CD4-positive, alpha-beta memory T cell (primary cell): ENCODE measurements at regions not wholly inside any gene's neighbourhood (a gene's known extent, or its start where the extent isn't known, plus 50 kb on each side); places are given as distances from the start of the nearest gene placed in this dataset.

ENCODE experiments used
- CTCF ChIA-PET: fragments of 350-600 bp; sonication (Branson Sonifier 250); formaldehyde crosslinking; loops from one replicate; lab custom pipeline; 2021; ENCODE audit warnings: inconsistent platforms; ENCODE audit not compliant: partially characterized antibody; lab: Charles Lee
- POLR2A ChIA-PET: fragments of 350-600 bp; sonication (Branson Sonifier 250); formaldehyde crosslinking; loops from one replicate; lab custom pipeline; 2021; ENCODE audit not compliant: partially characterized antibody; lab: Charles Lee
- DNase-seq, 5 donors: peaks; one replicate each; pipeline versions ENCODE4 v3.0.0 to v3.0.0-alpha.2; 2020 to 2022; ENCODE audit warnings: mixed read lengths in 1 of 5
- H3K27ac ChIP-seq: one replicate; pipeline ENCODE4 v1.7.0; 2013; ENCODE audit warnings: low read depth, low read length
- H3K27me3 ChIP-seq: 2 replicates; pipeline ENCODE4 v1.7.0; 2013; ENCODE audit warnings: mild to moderate bottlenecking, low read length, moderate library complexity; ENCODE audit not compliant: insufficient read depth
- H3K36me3 ChIP-seq: 2 replicates; pipeline ENCODE4 v1.7.0; 2013; ENCODE audit warnings: mild to moderate bottlenecking, low read length, moderate library complexity; ENCODE audit not compliant: insufficient read depth
- H3K4me1 ChIP-seq: 2 replicates; pipeline ENCODE4 v1.7.0; 2013; ENCODE audit warnings: mild to moderate bottlenecking, low read length, moderate library complexity; ENCODE audit not compliant: insufficient read depth
- H3K4me3 ChIP-seq, 2 donors: one replicate each; pipeline ENCODE4 v1.7.0; 2013; ENCODE audit warnings: low read length in 2 of 2, mild to moderate bottlenecking in 1 of 2
- H3K9me3 ChIP-seq, 2 donors: one replicate each; pipeline ENCODE4 v1.7.0; 2013; ENCODE audit warnings: low read length in 2 of 2, control low read depth in 1 of 2; ENCODE audit not compliant: control insufficient read depth in 1 of 2
- H3K27ac Mint-ChIP-seq, 7 donors: one replicate each; pipeline ENCODE4 v1.8.0; 2020 to 2021; ENCODE audit warnings: mixed read lengths in 7 of 7, mild to moderate bottlenecking in 6 of 7, inconsistent platforms in 3 of 7, moderate library complexity in 3 of 7
- H3K27me3 Mint-ChIP-seq, 2 donors: one replicate each; pipeline ENCODE4 v1.8.0; 2020 to 2021; ENCODE audit warnings: mixed read lengths in 2 of 2
- H3K36me3 Mint-ChIP-seq, 2 donors: one replicate each; pipeline ENCODE4 v1.8.0; 2020 to 2021; ENCODE audit warnings: mixed read lengths in 2 of 2, inconsistent platforms in 1 of 2, mild to moderate bottlenecking in 1 of 2
- H3K4me1 Mint-ChIP-seq, 4 donors: one replicate each; pipeline ENCODE4 v1.8.0; 2020 to 2021; ENCODE audit warnings: mixed read lengths in 4 of 4, mild to moderate bottlenecking in 1 of 4
- H3K4me3 Mint-ChIP-seq, 8 donors: one replicate each; pipeline ENCODE4 v1.8.0; 2020 to 2021; ENCODE audit warnings: mixed read lengths in 8 of 8, mild to moderate bottlenecking in 7 of 8, moderate library complexity in 6 of 8, inconsistent platforms in 3 of 8
- H3K9me3 Mint-ChIP-seq, 8 donors: one replicate each; pipeline ENCODE4 v1.8.0; 2020 to 2021; ENCODE audit warnings: mixed read lengths in 8 of 8, mild to moderate bottlenecking in 5 of 8, inconsistent platforms in 3 of 8, moderate library complexity in 1 of 8
- intact Hi-C: fragments of 100-400 bp; cut with micrococcal nuclease; formaldehyde crosslinking; loops from one replicate; pipeline ENCODE4 v1.15.1; 2023

DNA sequence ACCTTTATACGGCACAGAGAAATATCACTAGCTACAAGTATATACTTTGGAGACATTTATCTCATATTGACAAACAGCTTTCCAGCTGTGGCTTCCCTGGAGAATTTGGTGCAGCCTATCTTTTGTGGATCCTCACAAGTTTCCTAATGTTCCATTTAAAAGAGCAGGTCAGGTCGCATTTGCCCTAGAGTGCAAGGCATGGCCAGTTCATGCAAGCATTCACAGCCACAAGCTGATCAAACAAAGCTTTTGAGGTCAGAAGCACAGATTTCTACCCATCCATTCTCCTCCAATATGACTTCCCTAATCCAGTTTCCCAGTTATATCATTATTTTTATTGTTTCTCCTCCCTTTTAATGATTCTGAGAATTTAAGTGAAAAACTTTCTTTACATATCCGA lies 1008.4 kb upstream of the AGA start:
- ChIA-PET POLR2A (no interaction called here), CTCF (no interaction called here)
- Histone ChIP-seq H3K9me3 (no peaks in the 10 kb centered on the region), H3K4me1 (no peaks in the 10 kb centered on the region), H3K27me3 (no peaks in the 10 kb centered on the region), H3K36me3 (no peaks in the 10 kb centered on the region), H3K4me3 (no peak overlapping the region), H3K27ac (no peak overlapping the region)
- Mint-ChIP-seq H3K27me3 (no peaks in the 10 kb centered on the region), H3K4me3 (no peak overlapping the region), H3K36me3 (no peaks in the 10 kb centered on the region), H3K27ac (no peak overlapping the region), H3K9me3 (peaks cover 0 to 21% (median 1%) of the 10 kb centered on the region in 8 donors), H3K4me1 (no peaks in the 10 kb centered on the region)
- no peak for DNase-seq
- intact Hi-C loops, result no loop called here

DNA sequence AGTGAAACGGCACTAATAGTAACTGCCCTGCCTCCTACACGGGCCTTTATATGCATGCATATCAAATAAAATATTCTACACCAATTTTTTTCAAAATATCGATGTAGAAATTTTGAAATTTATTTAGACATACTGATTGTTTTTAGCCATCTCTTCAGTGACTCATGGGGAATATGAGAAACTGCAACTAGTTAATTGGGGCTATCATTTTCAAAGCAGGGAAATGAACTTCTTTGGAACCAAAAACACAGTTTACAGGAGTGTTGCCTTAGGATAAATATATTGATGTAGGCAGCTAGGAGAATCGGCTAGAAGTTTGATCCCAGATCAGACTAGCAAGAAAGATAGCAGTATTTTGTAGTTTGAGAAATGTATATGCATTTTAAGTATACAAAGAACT lies 1010.8 kb upstream of the AGA start:
- Mint-ChIP-seq H3K9me3 (peaks cover 0 to 14% (median under 1%) of the 10 kb centered on the region in 8 donors), H3K4me3 (no peak overlapping the region), H3K36me3 (no peaks in the 10 kb centered on the region), H3K4me1 (no peaks in the 10 kb centered on the region), H3K27ac (no peak overlapping the region), H3K27me3 (no peaks in the 10 kb centered on the region)
- POLR2A ChIA-PET, result no interaction called here
- DNase-seq, result no peak
- intact Hi-C loops, result no loop called here
- no peaks in the 10 kb centered on the region for H3K4me1 ChIP-seq
- no peak overlapping the region for H3K27ac ChIP-seq
- H3K36me3 ChIP-seq, result no peaks in the 10 kb centered on the region
- CTCF ChIA-PET, result no interaction called here
- H3K9me3 ChIP-seq, result no peaks in the 10 kb centered on the region
- H3K27me3 ChIP-seq, result no peaks in the 10 kb centered on the region
- no peak overlapping the region for H3K4me3 ChIP-seq

DNA sequence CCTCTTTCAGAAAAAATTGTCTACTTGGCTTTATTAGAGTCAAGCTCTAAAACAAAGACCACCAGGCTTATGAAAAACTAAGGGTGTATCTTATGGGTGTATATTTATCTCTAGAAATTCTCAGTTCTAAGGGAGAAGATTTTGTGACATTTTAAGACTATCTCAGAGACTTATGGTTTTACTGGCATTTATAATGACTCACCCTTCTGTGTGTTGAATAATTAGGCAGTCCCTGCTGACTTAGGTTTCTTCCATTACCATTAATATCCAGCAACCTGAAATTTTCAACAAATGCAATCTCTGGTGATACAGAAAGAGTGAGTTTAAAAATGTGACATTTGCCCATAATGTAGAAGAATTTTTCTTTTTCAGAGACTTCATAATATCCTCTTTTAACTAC lies 1015.0 kb upstream of the AGA start:
- CTCF ChIA-PET, result no interaction called here
- Mint-ChIP-seq H3K4me1 (no peaks in the 10 kb centered on the region), H3K9me3 (peaks cover 0 to 7% (median 3%) of the 10 kb centered on the region in 8 donors), H3K4me3 (no peak overlapping the region), H3K27ac (no peak overlapping the region), H3K36me3 (no peaks in the 10 kb centered on the region), H3K27me3 (no peaks in the 10 kb centered on the region)
- Histone ChIP-seq H3K4me3 (no peak overlapping the region), H3K27me3 (no peaks in the 10 kb centered on the region), H3K27ac (no peak overlapping the region), H3K4me1 (no peaks in the 10 kb centered on the region), H3K36me3 (no peaks in the 10 kb centered on the region), H3K9me3 (no peaks in the 10 kb centered on the region)
- POLR2A ChIA-PET, result no interaction called here
- intact Hi-C loops, result no loop called here
- DNase-seq, result no peak

DNA sequence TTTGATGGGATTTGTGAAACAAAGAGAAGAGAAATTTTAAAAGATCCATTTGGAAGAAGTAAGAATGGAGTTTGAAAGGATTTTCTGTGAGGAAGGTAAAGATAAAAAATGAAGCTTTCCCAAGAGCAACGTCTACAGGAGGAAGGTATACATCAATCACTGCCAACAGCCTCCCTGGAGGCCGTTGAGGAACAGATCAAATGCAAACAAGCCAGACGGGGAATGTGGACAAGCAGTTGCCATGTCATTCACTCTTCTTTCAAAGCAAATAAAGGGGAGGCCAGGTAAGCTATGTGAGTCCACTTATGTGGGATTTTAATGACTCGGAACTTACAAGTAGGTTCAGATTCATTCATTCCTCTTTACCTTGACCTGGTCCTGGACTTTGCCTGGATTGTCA lies 1020.5 kb upstream of the AGA start:
- H3K27ac ChIP-seq, result no peak overlapping the region
- POLR2A ChIA-PET, result no interaction called here
- CTCF ChIA-PET, result no interaction called here
- intact Hi-C loops, result no loop called here
- H3K27ac Mint-ChIP-seq, result no peak overlapping the region
- no peak for DNase-seq
- no peaks in the 10 kb centered on the region for H3K27me3 ChIP-seq
- no peaks in the 10 kb centered on the region for H3K27me3 Mint-ChIP-seq
- H3K4me1 Mint-ChIP-seq, result no peaks in the 10 kb centered on the region
- no peaks in the 10 kb centered on the region for H3K36me3 Mint-ChIP-seq
- H3K4me1 ChIP-seq, result no peaks in the 10 kb centered on the region
- no peak overlapping the region for H3K4me3 Mint-ChIP-seq
- H3K4me3 ChIP-seq, result no peak overlapping the region
- H3K36me3 ChIP-seq, result no peaks in the 10 kb centered on the region
- H3K9me3 ChIP-seq, result no peaks in the 10 kb centered on the region
- H3K9me3 Mint-ChIP-seq, result peaks cover 0 to 4% (median 3%) of the 10 kb centered on the region in 8 donors

DNA sequence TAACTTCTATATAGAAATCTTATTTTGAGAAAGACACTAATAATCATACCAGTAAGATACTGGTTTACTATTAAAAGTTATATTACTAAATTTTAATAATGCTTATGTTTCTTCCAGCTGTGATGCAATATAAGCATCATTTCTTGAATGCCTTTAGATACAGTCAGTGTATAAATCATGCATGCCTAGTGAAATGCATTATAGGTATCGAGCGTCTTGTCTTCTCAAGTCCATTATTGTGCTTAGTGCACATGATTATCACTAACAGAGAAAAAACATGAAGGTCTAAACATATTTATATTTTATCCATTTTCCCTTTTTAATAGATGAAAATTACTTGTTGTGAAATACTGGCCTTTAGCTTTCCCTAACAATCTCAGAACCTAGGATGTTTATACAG lies 1021.5 kb upstream of the AGA start:
- H3K4me1 Mint-ChIP-seq, result no peaks in the 10 kb centered on the region
- H3K36me3 Mint-ChIP-seq, result no peaks in the 10 kb centered on the region
- Histone ChIP-seq H3K4me1 (no peaks in the 10 kb centered on the region), H3K36me3 (no peaks in the 10 kb centered on the region), H3K27ac (no peak overlapping the region), H3K9me3 (no peaks in the 10 kb centered on the region), H3K27me3 (no peaks in the 10 kb centered on the region), H3K4me3 (no peak overlapping the region)
- DNase-seq, result no peak
- H3K27me3 Mint-ChIP-seq, result no peaks in the 10 kb centered on the region
- ChIA-PET POLR2A (no interaction called here), CTCF (no interaction called here)
- no peak overlapping the region for H3K27ac Mint-ChIP-seq
- peaks cover 0 to 5% (median 3%) of the 10 kb centered on the region in 8 donors for H3K9me3 Mint-ChIP-seq
- H3K4me3 Mint-ChIP-seq, result no peak overlapping the region
- intact Hi-C loops, result no loop called here

DNA sequence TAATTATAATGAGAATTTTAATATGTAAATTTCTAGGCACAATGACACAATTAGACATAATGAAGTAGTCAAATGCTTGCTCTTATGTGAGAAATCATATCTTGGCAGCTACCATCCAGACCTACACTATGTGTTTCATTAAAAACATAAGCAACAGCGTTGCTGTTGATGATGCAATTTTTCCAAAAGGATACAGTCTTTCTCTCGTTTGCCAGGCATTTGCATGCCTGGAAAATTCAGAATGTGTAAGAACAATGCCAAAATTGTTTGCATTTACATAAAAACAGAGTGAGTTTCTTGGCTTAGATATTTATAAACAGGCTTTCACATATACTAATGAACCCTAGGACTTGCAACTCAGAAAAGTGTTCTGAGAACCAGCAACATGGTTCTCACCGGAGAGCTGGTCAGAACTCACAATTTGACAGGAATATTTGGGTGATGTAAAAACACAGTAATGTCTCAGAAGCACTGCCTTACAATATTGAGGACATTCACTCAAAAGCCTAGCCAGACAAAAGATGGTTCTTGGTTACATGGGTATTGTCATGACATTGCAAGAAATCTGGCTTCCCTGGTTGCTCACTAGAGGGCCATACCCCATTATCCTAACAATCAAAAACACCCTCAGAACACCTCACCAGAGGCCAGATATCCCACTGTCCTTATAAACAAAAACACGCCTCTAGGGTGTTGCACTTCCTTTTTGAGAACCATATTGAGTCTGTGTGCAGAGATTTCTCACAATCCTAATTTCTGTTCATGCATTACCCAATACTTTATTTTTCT lies 1029.0 kb upstream of the AGA start:
- H3K36me3 ChIP-seq, result no peaks in the 10 kb centered on the region
- no peak overlapping the region for H3K27ac ChIP-seq
- H3K36me3 Mint-ChIP-seq, result no peaks in the 10 kb centered on the region
- intact Hi-C loops, result no loop called here
- no peak for DNase-seq
- no peaks in the 10 kb centered on the region for H3K4me1 ChIP-seq
- peaks cover 0 to 7% (median 0%) of the 10 kb centered on the region in 8 donors for H3K9me3 Mint-ChIP-seq
- H3K4me3 Mint-ChIP-seq, result no peak overlapping the region
- ChIA-PET CTCF (no interaction called here), POLR2A (no interaction called here)
- H3K27me3 Mint-ChIP-seq, result no peaks in the 10 kb centered on the region
- no peaks in the 10 kb centered on the region for H3K9me3 ChIP-seq
- no peaks in the 10 kb centered on the region for H3K27me3 ChIP-seq
- H3K4me1 Mint-ChIP-seq, result no peaks in the 10 kb centered on the region
- H3K4me3 ChIP-seq, result no peak overlapping the region
- no peak overlapping the region for H3K27ac Mint-ChIP-seq

DNA sequence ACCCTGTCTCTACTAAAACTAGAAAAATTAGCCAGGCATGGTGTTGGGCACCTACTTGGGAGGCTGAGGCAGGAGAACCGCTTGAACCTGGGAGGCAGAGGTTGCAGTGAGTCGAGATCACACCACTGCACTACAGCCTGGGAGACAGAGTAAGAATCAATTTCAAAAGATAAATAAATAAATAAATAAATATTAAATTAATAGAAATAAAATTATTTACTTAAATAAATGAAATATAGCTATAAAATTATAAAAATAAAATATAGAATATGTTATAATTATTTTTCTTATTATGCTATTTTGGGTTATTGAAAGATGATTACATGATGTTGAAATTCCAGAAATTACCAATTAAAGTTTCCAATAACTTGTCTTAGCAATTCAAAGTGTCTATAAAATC lies 1029.8 kb upstream of the AGA start:
- Histone ChIP-seq H3K27me3 (no peaks in the 10 kb centered on the region), H3K9me3 (no peaks in the 10 kb centered on the region), H3K4me1 (no peaks in the 10 kb centered on the region), H3K4me3 (no peak overlapping the region), H3K27ac (no peak overlapping the region), H3K36me3 (no peaks in the 10 kb centered on the region)
- Mint-ChIP-seq H3K9me3 (peaks cover 0 to 7% (median 0%) of the 10 kb centered on the region in 8 donors), H3K36me3 (no peaks in the 10 kb centered on the region), H3K27ac (no peak overlapping the region), H3K4me3 (no peak overlapping the region), H3K27me3 (no peaks in the 10 kb centered on the region), H3K4me1 (no peaks in the 10 kb centered on the region)
- DNase-seq, result no peak
- intact Hi-C loops, result no loop called here
- CTCF ChIA-PET, result no interaction called here
- POLR2A ChIA-PET, result no interaction called here
